Smooth muscle cell (in vitro differentiated cells): ENCODE measurements at regions not wholly inside any gene's neighbourhood (a gene's known extent, or its start where the extent isn't known, plus 50 kb on each side); places are given as distances from the start of the nearest gene placed in this dataset.

Experiments
- DNase-seq: peaks from one replicate; lab custom pipeline; 2025; ENCODE audit not compliant: unreplicated experiment; lab: John Stamatoyannopoulos, UW
- H2AFZ ChIP-seq: fragments of 200-600 bp; sonication (generic); 2 replicates; pipeline ENCODE4 v1.6.0; 2016; ENCODE audit warnings: antibody characterized with exemption, low read depth, mild to moderate bottlenecking
- H3F3A ChIP-seq: fragments of 200-600 bp; sonication (generic); 2 replicates; pipeline ENCODE4 v1.6.0; 2017; ENCODE audit warnings: antibody characterized with exemption, low read depth
- H3K27ac ChIP-seq: fragments of 200-600 bp; sonication (generic); 2 replicates; pipeline ENCODE4 v1.5.1; 2016; ENCODE audit warnings: low read depth, mild to moderate bottlenecking
- H3K27me3 ChIP-seq: fragments of 200-600 bp; sonication (generic); 2 replicates; pipeline ENCODE4 v1.6.1; 2016; ENCODE audit warnings: low read depth, mild to moderate bottlenecking
- H3K36me3 ChIP-seq: fragments of 200-600 bp; sonication (generic); 2 replicates; pipeline ENCODE4 v1.5.1; 2016; ENCODE audit warnings: low read depth
- H3K4me1 ChIP-seq: fragments of 200-600 bp; sonication (generic); 2 replicates; pipeline ENCODE4 v1.5.1; 2016; ENCODE audit warnings: low read depth
- H3K4me2 ChIP-seq: fragments of 200-600 bp; sonication (generic); 2 replicates; pipeline ENCODE4 v1.6.0; 2016; ENCODE audit warnings: mild to moderate bottlenecking
- H3K4me3 ChIP-seq: fragments of 200-600 bp; sonication (generic); 2 replicates; pipeline ENCODE4 v1.5.1; 2016; ENCODE audit warnings: mild to moderate bottlenecking
- H3K79me2 ChIP-seq: fragments of 200-600 bp; sonication (generic); 2 replicates; pipeline ENCODE4 v1.6.0; 2016; ENCODE audit warnings: low read depth, mild to moderate bottlenecking
- H3K9ac ChIP-seq: fragments of 200-600 bp; sonication (generic); 2 replicates; pipeline ENCODE4 v1.6.0; 2016; ENCODE audit warnings: low read depth
- H3K9me3 ChIP-seq: fragments of 200-600 bp; sonication (generic); replicated peaks from 2 replicates; pipeline ENCODE4 v1.5.1; 2016; ENCODE audit warnings: low read depth
- H4K20me1 ChIP-seq: fragments of 200-600 bp; sonication (generic); 2 replicates; pipeline ENCODE4 v1.6.0; 2016; ENCODE audit warnings: low read depth
- WGBS: methylation state at CpG from one replicate; pipeline ENCODE4 v1.1.7; 2016; ENCODE audit warnings: low lambda C conversion rate; 5-methylcytosine and 5-hydroxymethylcytosine counted together
- TF ChIP-seq, protein P1 (sequence below): fragments of 200-600 bp; sonication (generic); IDR thresholded peaks from 2 replicates; pipeline ENCODE4 v1.5.1; 2017; ENCODE audit warnings: borderline replicate concordance, mild to moderate bottlenecking, antibody characterized with exemption; ENCODE audit not compliant: insufficient read depth, poor library complexity, severe bottlenecking

DNA sequence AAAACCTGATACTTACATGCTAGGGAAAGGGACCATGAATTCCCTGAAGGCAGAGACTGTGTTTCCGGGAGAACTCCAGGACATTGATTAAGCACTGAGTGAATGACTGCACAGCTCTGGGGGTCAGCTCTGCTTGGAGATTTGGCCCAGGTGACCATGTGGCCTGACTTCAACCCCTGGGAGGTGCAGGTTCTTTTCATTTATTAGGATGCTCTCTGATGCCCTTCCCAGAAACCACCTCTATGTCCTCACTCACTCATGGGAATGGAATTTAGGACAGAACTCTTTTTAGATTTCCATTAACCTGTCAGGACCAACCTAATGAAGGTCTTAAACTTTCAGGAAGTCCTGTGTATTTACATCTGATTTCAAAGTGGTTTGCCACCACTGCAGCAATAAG, 393.3 kb upstream of the ARGLU1 start:
- TF ChIP-seq, protein P1, sequence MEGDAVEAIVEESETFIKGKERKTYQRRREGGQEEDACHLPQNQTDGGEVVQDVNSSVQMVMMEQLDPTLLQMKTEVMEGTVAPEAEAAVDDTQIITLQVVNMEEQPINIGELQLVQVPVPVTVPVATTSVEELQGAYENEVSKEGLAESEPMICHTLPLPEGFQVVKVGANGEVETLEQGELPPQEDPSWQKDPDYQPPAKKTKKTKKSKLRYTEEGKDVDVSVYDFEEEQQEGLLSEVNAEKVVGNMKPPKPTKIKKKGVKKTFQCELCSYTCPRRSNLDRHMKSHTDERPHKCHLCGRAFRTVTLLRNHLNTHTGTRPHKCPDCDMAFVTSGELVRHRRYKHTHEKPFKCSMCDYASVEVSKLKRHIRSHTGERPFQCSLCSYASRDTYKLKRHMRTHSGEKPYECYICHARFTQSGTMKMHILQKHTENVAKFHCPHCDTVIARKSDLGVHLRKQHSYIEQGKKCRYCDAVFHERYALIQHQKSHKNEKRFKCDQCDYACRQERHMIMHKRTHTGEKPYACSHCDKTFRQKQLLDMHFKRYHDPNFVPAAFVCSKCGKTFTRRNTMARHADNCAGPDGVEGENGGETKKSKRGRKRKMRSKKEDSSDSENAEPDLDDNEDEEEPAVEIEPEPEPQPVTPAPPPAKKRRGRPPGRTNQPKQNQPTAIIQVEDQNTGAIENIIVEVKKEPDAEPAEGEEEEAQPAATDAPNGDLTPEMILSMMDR: no peak
- H3K27ac ChIP-seq: no peak overlapping the region
- H3K4me1 ChIP-seq: no peaks in the 10 kb centered on the region
- no peaks in the 10 kb centered on the region for H3K36me3 ChIP-seq
- no peaks in the 10 kb centered on the region for H3K79me2 ChIP-seq
- H3F3A ChIP-seq: no peaks in the 10 kb centered on the region
- no peak for DNase-seq
- 88% methylated on average over 1 of the region's 1 CpG for WGBS
- no peaks in the 10 kb centered on the region for H3K9me3 ChIP-seq
- no peaks in the 10 kb centered on the region for H4K20me1 ChIP-seq
- H3K4me2 ChIP-seq: no peak overlapping the region
- no peak overlapping the region for H3K4me3 ChIP-seq
- no peak overlapping the region for H2AFZ ChIP-seq
- H3K27me3 ChIP-seq: peaks cover 10% of the 10 kb centered on the region
- H3K9ac ChIP-seq: no peak overlapping the region

DNA sequence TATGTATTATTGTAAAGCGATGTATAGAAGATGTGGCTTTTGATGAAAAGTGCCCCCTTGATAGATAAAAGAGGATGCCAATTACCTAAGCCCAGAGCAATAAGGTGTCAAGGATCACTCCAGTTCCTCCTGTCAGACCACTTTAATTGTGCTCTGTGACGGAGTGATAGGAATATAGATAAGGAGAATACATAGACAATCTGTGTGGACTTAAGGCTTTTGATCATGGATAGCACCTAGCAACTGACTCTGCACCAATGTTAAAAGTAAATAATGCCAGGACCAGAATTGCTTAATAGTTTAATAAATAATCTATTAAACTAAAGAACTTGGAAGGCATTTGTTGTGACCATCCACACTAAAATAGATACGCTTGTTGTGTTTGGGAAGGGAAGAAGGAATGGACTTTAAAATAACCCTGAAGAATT, 390.7 kb upstream of the ARGLU1 start:
- Histone ChIP-seq H3K79me2 (no peaks in the 10 kb centered on the region), H3K9ac (no peak overlapping the region), H3K4me2 (no peak overlapping the region), H3K4me3 (no peak overlapping the region), H3K9me3 (no peaks in the 10 kb centered on the region), H3F3A (no peaks in the 10 kb centered on the region), H3K4me1 (no peaks in the 10 kb centered on the region), H3K27me3 (peaks cover 10% of the 10 kb centered on the region), H2AFZ (no peak overlapping the region), H3K27ac (no peak overlapping the region), H4K20me1 (no peaks in the 10 kb centered on the region), H3K36me3 (no peaks in the 10 kb centered on the region)
- DNase-seq: no peak
- TF ChIP-seq, protein P1: no peak
- 83% methylated on average over 3 of the region's 3 CpGs for WGBS

DNA sequence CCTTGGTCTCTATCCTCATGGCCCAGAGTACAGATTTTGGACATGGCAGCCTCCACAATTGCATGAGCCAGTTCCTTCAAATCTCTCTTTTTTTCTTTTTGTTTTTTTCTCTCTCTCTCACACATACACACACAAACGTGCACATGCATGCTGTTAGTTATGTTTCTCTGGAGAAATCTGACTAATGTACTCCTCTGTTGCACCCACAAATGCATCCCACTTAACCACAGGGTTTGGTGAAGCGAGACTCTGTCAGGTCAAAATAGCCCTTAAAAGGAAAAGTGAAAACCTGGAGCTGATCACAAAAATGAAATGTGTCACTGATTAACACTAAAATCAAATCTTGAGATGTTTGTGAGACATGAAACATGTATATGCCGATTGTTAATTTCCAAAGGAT, 374.6 kb upstream of the ARGLU1 start:
- no peaks in the 10 kb centered on the region for H3K27me3 ChIP-seq
- TF ChIP-seq, protein P1: no peak
- no peak overlapping the region for H2AFZ ChIP-seq
- no peak overlapping the region for H3K9ac ChIP-seq
- no peak overlapping the region for H3K4me3 ChIP-seq
- no peak overlapping the region for H3K4me2 ChIP-seq
- H3K9me3 ChIP-seq: no peaks in the 10 kb centered on the region
- H3K27ac ChIP-seq: no peak overlapping the region
- H3K36me3 ChIP-seq: no peaks in the 10 kb centered on the region
- no peaks in the 10 kb centered on the region for H3K4me1 ChIP-seq
- 84% methylated on average over 3 of the region's 3 CpGs for WGBS
- H4K20me1 ChIP-seq: no peaks in the 10 kb centered on the region
- no peaks in the 10 kb centered on the region for H3F3A ChIP-seq
- DNase-seq: no peak
- H3K79me2 ChIP-seq: no peaks in the 10 kb centered on the region

DNA sequence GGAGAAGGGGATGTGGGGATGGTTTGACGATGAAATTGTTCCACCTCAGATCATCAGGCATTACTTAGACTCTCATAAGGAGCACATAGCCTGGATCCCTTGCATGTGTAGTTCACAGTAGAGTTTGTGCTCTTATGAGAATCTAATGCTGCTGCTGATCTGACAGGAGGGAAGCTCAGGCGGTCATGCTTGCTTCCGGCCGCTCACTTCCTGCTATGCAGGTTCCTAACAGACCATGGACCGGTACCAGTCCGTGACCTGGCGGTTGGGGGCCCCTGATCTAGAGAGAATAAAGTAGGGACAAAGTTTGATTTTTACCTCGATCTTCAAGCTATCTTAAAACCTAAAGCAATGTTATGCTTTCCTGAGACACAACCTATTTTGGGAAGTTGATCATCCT, 373.8 kb upstream of the ARGLU1 start:
- WGBS: 96% methylated on average over 8 of the region's 8 CpGs
- no peak overlapping the region for H3K9ac ChIP-seq
- no peaks in the 10 kb centered on the region for H3K9me3 ChIP-seq
- H3K4me1 ChIP-seq: no peaks in the 10 kb centered on the region
- TF ChIP-seq, protein P1: no peak
- no peak overlapping the region for H3K4me2 ChIP-seq
- no peaks in the 10 kb centered on the region for H3F3A ChIP-seq
- no peaks in the 10 kb centered on the region for H3K36me3 ChIP-seq
- no peak overlapping the region for H3K27ac ChIP-seq
- DNase-seq: no peak
- H3K4me3 ChIP-seq: no peak overlapping the region
- H3K27me3 ChIP-seq: no peaks in the 10 kb centered on the region
- no peaks in the 10 kb centered on the region for H4K20me1 ChIP-seq
- no peaks in the 10 kb centered on the region for H3K79me2 ChIP-seq
- no peak overlapping the region for H2AFZ ChIP-seq
